ENCODE measurements at regions not wholly inside any gene's neighbourhood (a gene's known extent, or its start where the extent isn't known, plus 50 kb on each side); places are given as distances from the start of the nearest gene placed in this dataset.

DNA sequence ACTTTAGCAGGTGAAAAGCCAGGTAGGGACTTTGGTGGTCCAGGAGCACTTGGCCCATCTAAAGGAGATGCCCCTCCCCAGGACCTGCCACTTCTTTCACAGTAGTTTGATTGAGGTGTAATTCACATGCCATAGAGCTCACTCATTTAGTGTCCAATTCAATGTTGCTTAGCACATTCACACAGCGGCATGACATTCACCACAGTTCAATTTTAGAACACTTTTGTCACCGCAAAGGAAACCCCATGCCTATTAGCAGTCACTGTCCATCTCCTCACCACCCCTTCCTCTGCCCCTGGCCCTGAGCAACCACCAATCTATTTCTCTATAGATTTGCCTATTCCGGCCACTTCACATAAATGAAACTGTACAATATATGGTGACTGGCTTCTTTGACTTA, 211.6 kb upstream of the ZMIZ1 start:
- no peaks in the 10 kb centered on the region for H3K9me3 ChIP-seq (ENCODE audit: control insufficient read depth in 3 of 3, low read length in 3 of 3)
- H3K27me3 ChIP-seq (ENCODE audit: control insufficient read depth in 3 of 3, insufficient read depth in 3 of 3, low read length in 3 of 3), result peaks cover 0 to 8% (median 5%) of the 10 kb centered on the region in 3 donors
- H3K9ac ChIP-seq (ENCODE audit: low read depth in 1 of 3, low read length in 3 of 3), result no peak overlapping the region
- H3K36me3 ChIP-seq (ENCODE audit: control insufficient read depth in 3 of 3, insufficient read depth in 3 of 3, low read length in 3 of 3), result no peaks in the 10 kb centered on the region
- peaks cover 12 to 18% (median 14%) of the 10 kb centered on the region in 3 donors for H3K4me1 ChIP-seq (ENCODE audit: control insufficient read depth in 3 of 3, insufficient read depth in 3 of 3, low read length in 3 of 3)
- no peak overlapping the region for H3K4me3 ChIP-seq (ENCODE audit: low read length in 3 of 3)
- H3K27ac ChIP-seq (ENCODE audit: low read depth, low read length), result no peak overlapping the region

DNA sequence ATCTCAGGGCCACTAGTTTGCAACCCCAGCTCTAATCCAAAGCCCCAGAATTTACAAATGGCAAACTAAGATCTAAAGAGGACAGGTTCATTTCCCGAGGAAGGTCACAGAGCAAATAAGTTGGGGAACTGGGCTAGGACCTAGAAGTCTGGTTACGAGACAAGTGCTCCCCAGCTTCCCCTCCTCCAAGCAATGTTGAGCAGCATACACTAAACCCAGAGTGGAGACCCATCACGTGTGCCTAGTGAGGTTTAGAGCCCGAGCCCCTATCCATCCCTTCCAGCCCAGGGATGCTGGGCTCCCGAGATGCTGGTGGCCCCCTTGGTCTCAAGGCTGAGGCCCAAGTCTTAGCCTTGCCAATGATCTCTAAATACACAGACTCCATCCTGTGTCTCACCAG, 209.5 kb upstream of the ZMIZ1 start:
- Histone ChIP-seq H3K9ac (ENCODE audit: low read depth in 1 of 3, low read length in 3 of 3) (no peak overlapping the region), H3K27me3 (ENCODE audit: control insufficient read depth in 3 of 3, insufficient read depth in 3 of 3, low read length in 3 of 3) (peaks cover 0 to 5% (median 4%) of the 10 kb centered on the region in 3 donors), H3K9me3 (ENCODE audit: control insufficient read depth in 3 of 3, low read length in 3 of 3) (no peaks in the 10 kb centered on the region), H3K4me1 (ENCODE audit: control insufficient read depth in 3 of 3, insufficient read depth in 3 of 3, low read length in 3 of 3) (peaks cover 12 to 18% (median 14%) of the 10 kb centered on the region in 3 donors), H3K27ac (ENCODE audit: low read depth, low read length) (no peak overlapping the region), H3K4me3 (ENCODE audit: low read length in 3 of 3) (no peak overlapping the region), H3K36me3 (ENCODE audit: control insufficient read depth in 3 of 3, insufficient read depth in 3 of 3, low read length in 3 of 3) (no peaks in the 10 kb centered on the region)

DNA sequence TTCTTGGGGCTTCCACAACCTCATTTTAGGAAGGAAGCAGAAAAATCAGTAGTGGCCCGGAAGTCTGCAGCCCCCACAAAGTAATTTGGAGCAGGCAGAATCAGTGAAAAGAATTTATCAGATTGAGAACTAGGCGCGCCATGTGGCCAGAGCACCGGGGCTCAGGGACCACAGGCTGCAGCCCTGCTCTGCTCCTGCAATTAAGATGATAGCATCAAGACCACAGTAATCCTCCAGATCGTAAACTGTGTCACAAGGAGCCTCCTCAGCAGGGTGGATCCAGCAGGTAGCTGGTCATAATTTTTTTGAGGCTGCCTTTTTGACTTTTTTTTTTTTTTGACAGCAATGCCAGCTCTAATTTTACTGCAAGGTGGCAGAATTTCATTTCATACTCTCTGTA, 209.0 kb upstream of the ZMIZ1 start:
- H3K9ac ChIP-seq (ENCODE audit: low read depth in 1 of 3, low read length in 3 of 3), result no peak overlapping the region
- peaks cover 0 to 5% (median 4%) of the 10 kb centered on the region in 3 donors for H3K27me3 ChIP-seq (ENCODE audit: control insufficient read depth in 3 of 3, insufficient read depth in 3 of 3, low read length in 3 of 3)

DNA sequence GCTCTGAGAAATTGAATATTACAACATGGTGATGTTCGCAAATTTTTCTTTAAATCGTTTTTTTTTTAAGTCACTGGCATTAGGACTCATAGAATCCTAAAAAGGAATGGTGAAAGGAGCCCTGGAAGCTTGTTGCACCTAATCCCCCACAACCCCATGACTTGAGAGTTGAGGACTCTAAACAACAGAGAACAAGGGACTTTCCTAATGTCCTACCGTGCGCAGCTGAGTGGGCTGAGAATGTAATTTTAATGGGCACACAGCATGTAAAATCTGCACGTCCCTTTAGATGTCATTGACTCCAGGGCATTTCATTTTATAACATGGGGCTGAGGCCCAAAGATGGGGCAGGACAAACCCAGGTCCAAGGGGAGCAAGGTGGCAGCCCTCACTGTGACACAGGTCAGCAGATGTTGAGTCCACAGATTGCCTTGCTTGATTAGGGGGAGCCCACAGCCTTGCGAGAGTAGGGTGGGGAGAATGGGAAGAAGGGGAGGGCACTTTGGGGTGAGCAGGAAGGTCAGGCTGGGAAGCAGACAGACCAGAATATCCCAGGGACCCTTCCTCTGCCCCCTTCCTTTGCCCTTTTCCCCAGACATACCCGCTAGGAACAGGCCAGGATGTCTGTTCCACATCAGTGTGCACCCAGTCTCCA, 208.4 kb upstream of the ZMIZ1 start:
- Histone ChIP-seq H3K4me1 (ENCODE audit: control insufficient read depth in 3 of 3, insufficient read depth in 3 of 3, low read length in 3 of 3) (peaks cover 13 to 16% (median 14%) of the 10 kb centered on the region in 3 donors), H3K36me3 (ENCODE audit: control insufficient read depth in 3 of 3, insufficient read depth in 3 of 3, low read length in 3 of 3) (no peaks in the 10 kb centered on the region)

More for the DNA sequence above, 209.0 kb upstream of the ZMIZ1 start:
- no peaks in the 10 kb centered on the region for H3K36me3 ChIP-seq (ENCODE audit: control insufficient read depth in 3 of 3, insufficient read depth in 3 of 3, low read length in 3 of 3)
- H3K4me3 ChIP-seq (ENCODE audit: low read length in 3 of 3), result no peak overlapping the region
- peaks cover 12 to 18% (median 14%) of the 10 kb centered on the region in 3 donors for H3K4me1 ChIP-seq (ENCODE audit: control insufficient read depth in 3 of 3, insufficient read depth in 3 of 3, low read length in 3 of 3)
- no peak overlapping the region for H3K27ac ChIP-seq (ENCODE audit: low read depth, low read length)
- no peaks in the 10 kb centered on the region for H3K9me3 ChIP-seq (ENCODE audit: control insufficient read depth in 3 of 3, low read length in 3 of 3)

DNA sequence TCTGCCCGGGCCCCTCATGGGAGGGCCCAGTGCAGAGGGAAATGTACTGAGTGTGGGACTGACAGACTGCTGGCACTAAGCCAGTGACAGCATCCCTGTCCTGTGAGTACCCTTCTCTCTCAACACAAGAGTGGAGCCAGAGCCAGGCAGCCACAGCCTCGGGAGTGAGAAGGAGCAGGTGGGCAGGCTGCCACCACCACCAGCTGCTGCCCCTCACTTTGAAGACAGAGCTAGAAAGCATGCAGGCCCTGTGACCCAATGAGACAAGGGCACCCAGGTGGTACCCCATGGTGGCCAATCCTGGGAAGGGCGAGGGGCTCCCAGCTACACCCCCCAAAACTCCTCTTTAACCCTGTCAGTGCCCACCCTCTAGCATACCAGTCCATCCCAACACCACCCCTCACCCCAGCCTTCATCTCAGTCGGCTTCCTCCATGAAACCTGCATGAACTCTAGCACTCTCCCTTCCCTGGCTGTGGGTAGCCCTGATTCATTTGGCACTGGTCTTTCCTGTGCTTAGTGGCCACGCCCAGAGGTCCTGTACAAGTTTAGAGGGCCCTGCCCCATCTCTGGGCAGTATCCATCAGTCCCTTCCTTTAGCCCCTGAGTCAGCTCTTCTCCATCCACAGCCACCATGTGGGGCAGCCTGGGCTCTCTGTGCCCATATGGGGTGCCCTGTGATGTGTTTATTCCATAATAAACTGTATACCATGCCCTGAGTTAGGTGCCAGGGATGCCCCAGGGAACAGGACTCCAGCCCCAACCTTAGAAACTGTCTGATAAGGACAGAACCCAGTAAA, 207.0 kb upstream of the ZMIZ1 start:
- Histone ChIP-seq H3K9ac (ENCODE audit: low read depth in 1 of 3, low read length in 3 of 3) (no peak overlapping the region), H3K27me3 (ENCODE audit: control insufficient read depth in 3 of 3, insufficient read depth in 3 of 3, low read length in 3 of 3) (peaks cover 0 to 7% (median 4%) of the 10 kb centered on the region in 3 donors)

More for the DNA sequence above, 208.4 kb upstream of the ZMIZ1 start:
- Histone ChIP-seq H3K9ac (ENCODE audit: low read depth in 1 of 3, low read length in 3 of 3) (no peak overlapping the region), H3K27me3 (ENCODE audit: control insufficient read depth in 3 of 3, insufficient read depth in 3 of 3, low read length in 3 of 3) (peaks cover 0 to 5% (median 4%) of the 10 kb centered on the region in 3 donors), H3K27ac (ENCODE audit: low read depth, low read length) (no peak overlapping the region), H3K9me3 (ENCODE audit: control insufficient read depth in 3 of 3, low read length in 3 of 3) (no peaks in the 10 kb centered on the region), H3K4me3 (ENCODE audit: low read length in 3 of 3) (no peak overlapping the region)

DNA sequence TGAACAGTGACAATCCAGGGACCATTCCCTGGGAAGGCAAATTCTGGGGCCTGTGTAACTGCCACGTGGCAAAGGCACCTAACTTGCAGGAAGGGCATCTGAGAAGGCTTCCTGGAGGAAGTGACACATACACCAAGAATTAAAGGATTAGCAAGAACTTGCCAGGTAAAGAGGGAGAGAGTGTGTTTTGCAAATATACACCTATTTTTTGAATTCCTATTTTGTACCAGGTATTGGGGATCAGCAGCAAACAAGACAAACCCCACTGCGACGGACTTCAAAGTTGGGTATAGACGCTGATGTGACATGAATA, 206.5 kb upstream of the ZMIZ1 start:
- Histone ChIP-seq H3K27me3 (ENCODE audit: control insufficient read depth in 3 of 3, insufficient read depth in 3 of 3, low read length in 3 of 3) (peaks cover 0 to 10% (median 4%) of the 10 kb centered on the region in 3 donors), H3K9ac (ENCODE audit: low read depth in 1 of 3, low read length in 3 of 3) (no peak overlapping the region), H3K36me3 (ENCODE audit: control insufficient read depth in 3 of 3, insufficient read depth in 3 of 3, low read length in 3 of 3) (no peaks in the 10 kb centered on the region), H3K4me1 (ENCODE audit: control insufficient read depth in 3 of 3, insufficient read depth in 3 of 3, low read length in 3 of 3) (peaks cover 0 to 6% (median 2%) of the 10 kb centered on the region in 3 donors), H3K4me3 (ENCODE audit: low read length in 3 of 3) (no peak overlapping the region), H3K27ac (ENCODE audit: low read depth, low read length) (no peak overlapping the region), H3K9me3 (ENCODE audit: control insufficient read depth in 3 of 3, low read length in 3 of 3) (no peaks in the 10 kb centered on the region)

More for the DNA sequence above, 207.0 kb upstream of the ZMIZ1 start:
- H3K4me1 ChIP-seq (ENCODE audit: control insufficient read depth in 3 of 3, insufficient read depth in 3 of 3, low read length in 3 of 3), result peaks cover 5 to 8% (median 6%) of the 10 kb centered on the region in 3 donors
- no peak overlapping the region for H3K4me3 ChIP-seq (ENCODE audit: low read length in 3 of 3)
- H3K9me3 ChIP-seq (ENCODE audit: control insufficient read depth in 3 of 3, low read length in 3 of 3), result no peaks in the 10 kb centered on the region
- no peaks in the 10 kb centered on the region for H3K36me3 ChIP-seq (ENCODE audit: control insufficient read depth in 3 of 3, insufficient read depth in 3 of 3, low read length in 3 of 3)
- no peak overlapping the region for H3K27ac ChIP-seq (ENCODE audit: low read depth, low read length)

DNA sequence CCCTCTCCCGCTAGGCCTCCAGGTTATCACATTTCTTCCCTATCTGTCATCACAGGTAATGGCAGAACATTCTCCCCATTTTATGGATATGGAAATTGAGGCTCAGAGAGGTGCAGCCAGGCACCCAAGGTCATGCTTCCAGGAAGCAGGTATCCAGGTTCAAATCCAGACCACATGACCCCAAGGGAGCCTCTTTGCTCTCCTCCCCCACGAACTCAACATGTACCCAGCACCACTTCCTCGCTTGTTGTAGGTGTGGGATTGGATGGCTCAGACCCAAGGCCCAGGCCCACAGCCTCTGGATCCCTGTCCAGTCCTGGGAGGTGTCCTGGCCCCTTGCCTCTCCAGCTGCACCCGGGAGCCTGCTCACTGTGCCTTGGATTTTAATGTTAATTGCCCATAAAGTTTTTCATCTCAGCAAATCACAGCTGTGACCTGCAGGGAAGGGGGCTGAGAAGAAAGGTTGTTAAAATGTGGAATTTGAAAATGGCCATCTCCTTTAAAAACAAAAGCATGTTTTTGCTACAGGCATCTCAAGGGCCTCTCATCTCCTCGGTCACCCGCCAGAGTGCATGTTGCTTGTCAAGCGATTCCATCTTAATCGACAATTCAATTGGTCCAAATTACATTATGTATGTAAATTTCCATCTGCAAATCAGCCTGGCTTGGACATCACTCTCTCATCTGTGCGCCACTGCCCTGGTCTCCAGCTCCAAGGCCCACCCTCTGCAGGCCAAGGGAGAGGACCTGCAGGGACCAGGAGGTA, 205.4 kb upstream of the ZMIZ1 start:
- H3K27ac ChIP-seq (ENCODE audit: low read depth, low read length), result no peak overlapping the region
- H3K9ac ChIP-seq (ENCODE audit: low read depth in 1 of 3, low read length in 3 of 3), result no peak overlapping the region
- H3K4me1 ChIP-seq (ENCODE audit: control insufficient read depth in 3 of 3, insufficient read depth in 3 of 3, low read length in 3 of 3), result peaks cover 0 to 6% (median 2%) of the 10 kb centered on the region in 3 donors
- no peak overlapping the region for H3K4me3 ChIP-seq (ENCODE audit: low read length in 3 of 3)
- no peaks in the 10 kb centered on the region for H3K36me3 ChIP-seq (ENCODE audit: control insufficient read depth in 3 of 3, insufficient read depth in 3 of 3, low read length in 3 of 3)
- H3K27me3 ChIP-seq (ENCODE audit: control insufficient read depth in 3 of 3, insufficient read depth in 3 of 3, low read length in 3 of 3), result peaks cover 0 to 10% (median 4%) of the 10 kb centered on the region in 3 donors
- no peaks in the 10 kb centered on the region for H3K9me3 ChIP-seq (ENCODE audit: control insufficient read depth in 3 of 3, low read length in 3 of 3)

DNA sequence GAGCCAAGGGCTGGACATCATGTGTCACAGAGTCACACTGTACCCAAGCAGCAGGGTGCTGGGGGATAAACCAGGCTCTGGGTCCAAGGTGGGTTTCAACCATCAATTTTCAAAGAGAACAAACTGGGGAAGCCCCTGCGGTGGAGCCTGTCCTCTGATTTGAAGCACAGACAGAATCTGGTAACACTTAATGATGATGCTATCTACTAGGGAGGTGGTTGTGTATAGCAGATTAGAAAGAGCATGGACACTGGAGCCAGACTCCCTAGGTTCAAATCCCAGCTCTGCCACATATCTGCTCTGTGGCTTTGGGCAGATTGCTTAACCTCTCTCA, 204.9 kb upstream of the ZMIZ1 start:
- Histone ChIP-seq H3K9ac (ENCODE audit: low read depth in 1 of 3, low read length in 3 of 3) (no peak overlapping the region), H3K27me3 (ENCODE audit: control insufficient read depth in 3 of 3, insufficient read depth in 3 of 3, low read length in 3 of 3) (peaks cover 0 to 10% (median 4%) of the 10 kb centered on the region in 3 donors), H3K27ac (ENCODE audit: low read depth, low read length) (no peak overlapping the region), H3K4me3 (ENCODE audit: low read length in 3 of 3) (no peak overlapping the region), H3K36me3 (ENCODE audit: control insufficient read depth in 3 of 3, insufficient read depth in 3 of 3, low read length in 3 of 3) (no peaks in the 10 kb centered on the region), H3K9me3 (ENCODE audit: control insufficient read depth in 3 of 3, low read length in 3 of 3) (no peaks in the 10 kb centered on the region), H3K4me1 (ENCODE audit: control insufficient read depth in 3 of 3, insufficient read depth in 3 of 3, low read length in 3 of 3) (peaks cover 0 to 6% (median 2%) of the 10 kb centered on the region in 3 donors)

DNA sequence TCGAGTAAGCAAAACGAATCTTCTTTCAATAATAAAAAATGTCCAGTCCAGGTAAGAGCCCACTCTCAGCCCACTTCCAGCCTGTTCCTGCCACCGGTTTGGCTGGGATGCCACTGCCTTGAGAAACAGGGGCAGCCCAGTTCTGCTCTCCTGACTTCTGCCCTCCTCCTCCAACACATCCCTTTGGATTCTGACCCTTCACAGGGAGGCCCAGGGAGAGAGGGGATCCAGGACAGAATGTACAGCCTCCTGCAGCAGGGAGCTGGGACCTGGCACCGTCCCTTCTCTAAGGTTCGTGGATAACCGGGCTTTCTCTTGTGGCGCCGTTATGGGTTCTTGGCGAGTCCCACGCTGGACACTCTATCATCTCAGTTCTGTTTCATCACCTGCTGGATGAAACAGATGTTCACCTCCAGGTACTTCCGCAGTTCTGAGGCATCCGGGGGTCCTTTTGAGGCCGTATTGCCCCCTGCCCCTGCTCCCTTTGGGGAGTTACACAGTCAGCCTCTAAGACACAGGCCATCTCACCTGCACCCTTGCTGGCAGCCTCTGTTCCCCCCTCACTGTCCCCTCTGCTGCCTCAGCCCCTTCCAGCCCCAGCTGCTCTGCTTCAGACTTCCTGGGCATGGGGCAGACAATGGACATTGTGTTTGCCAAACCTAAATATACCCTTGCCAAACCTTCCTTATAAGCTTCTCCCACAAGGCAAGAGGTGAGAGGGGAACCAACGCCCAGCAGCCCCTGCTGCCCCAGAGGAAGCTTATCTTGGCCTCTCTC, 203.8 kb upstream of the ZMIZ1 start:
- Histone ChIP-seq H3K4me1 (ENCODE audit: control insufficient read depth in 3 of 3, insufficient read depth in 3 of 3, low read length in 3 of 3) (peaks cover 0 to 6% (median 2%) of the 10 kb centered on the region in 3 donors), H3K9me3 (ENCODE audit: control insufficient read depth in 3 of 3, low read length in 3 of 3) (no peaks in the 10 kb centered on the region), H3K4me3 (ENCODE audit: low read length in 3 of 3) (no peak overlapping the region), H3K9ac (ENCODE audit: low read depth in 1 of 3, low read length in 3 of 3) (no peak overlapping the region), H3K36me3 (ENCODE audit: control insufficient read depth in 3 of 3, insufficient read depth in 3 of 3, low read length in 3 of 3) (no peaks in the 10 kb centered on the region), H3K27me3 (ENCODE audit: control insufficient read depth in 3 of 3, insufficient read depth in 3 of 3, low read length in 3 of 3) (peaks cover 0 to 10% (median 4%) of the 10 kb centered on the region in 3 donors), H3K27ac (ENCODE audit: low read depth, low read length) (no peak overlapping the region)
